Head of caudate nucleus (tissue), 42 donors: ENCODE measurements at regions not wholly inside any gene's neighbourhood (a gene's known extent, or its start where the extent isn't known, plus 50 kb on each side); places are given as distances from the start of the nearest gene placed in this dataset.
A peak's percentile ranks its signal among the peaks of the same experiment; 100 is the strongest.

Experiments
- DNase-seq, 42 donors: peaks; one replicate each; pipeline versions ENCODE4 v3.0.0 to v3.0.0-alpha.2; 2020 to 2021; ENCODE audit warnings: mixed read lengths in 7 of 42
- intact Hi-C: fragments of 100-400 bp; cut with DNase I; formaldehyde crosslinking; loops from one replicate; pipeline ENCODE4 v1.15.0; 2022

- intact Hi-C loops = no loop called here
- no peak for DNase-seq
Observed at GRCh38 chr1:63101336-63101735, 221.0 kb upstream of the FOXD3 start.

DNA sequence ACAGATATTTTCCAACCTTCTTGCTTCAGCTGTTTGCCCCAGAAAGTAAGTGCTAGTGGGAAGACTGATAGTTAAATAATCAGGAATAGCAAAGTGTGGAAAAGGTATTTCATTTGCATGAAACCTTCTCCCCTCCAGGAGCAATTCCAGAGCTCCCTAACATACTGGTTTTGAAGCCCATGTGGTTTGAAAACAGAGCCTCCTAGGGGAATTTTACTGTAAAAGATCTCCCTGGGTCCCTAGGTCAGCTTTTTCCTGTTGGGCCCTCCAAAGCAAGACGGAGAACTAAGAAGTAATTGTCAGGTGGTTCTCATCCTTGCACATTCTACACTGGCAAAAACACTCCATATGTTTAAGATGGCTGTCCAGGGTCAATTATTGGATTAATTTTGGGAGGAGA, 218.7 kb upstream of the FOXD3 start:
- DNase-seq = no peak
- intact Hi-C loops = no loop called here

DNA sequence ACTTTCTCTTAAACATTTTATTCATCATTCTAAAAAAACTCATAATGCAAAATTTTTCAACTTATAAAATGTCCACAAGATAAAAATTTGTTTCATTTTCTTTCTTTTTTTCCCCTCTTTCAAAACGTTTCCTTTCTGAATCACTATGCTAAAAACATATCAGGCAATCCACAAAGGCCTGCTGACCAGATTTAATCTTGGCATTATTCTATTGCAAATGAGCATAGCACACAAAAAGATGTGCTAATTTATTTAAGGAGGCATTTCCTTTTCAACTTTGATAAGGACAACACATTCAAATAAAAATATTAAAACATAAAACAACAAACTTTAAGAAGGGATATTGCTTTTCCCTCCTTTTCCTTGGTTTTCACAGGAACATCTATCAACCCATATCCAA, 215.3 kb upstream of the FOXD3 start:
- intact Hi-C loops = no loop called here
- no peak for DNase-seq

DNA sequence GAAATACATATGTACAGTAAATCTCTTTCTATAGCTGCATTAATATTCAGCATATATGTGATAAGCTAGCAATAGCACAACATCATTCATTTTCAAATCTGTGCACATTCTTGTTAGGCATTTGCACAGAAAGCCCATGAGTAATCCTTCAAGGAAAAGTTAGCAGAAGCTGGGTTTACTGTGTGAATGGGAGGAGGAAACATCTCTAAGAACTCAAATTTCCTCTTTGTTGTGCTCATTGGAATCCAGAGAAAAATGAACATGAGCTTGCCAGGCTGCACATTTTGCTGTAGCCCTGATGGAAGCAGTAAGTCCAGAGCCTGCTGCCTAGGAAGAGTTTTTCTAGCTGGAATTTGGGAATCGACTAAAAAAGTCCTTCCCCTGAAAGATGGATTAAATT, 214.2 kb upstream of the FOXD3 start:
- intact Hi-C loops = no loop called here
- DNase-seq = no peak

GRCh38 chr1:63112155-63112900, 210.0 kb upstream of the FOXD3 start:
- intact Hi-C loops = no loop called here
- DNase-seq = peak in 13 of 42 donors; percentile 9 to 46 (median 21)

DNA sequence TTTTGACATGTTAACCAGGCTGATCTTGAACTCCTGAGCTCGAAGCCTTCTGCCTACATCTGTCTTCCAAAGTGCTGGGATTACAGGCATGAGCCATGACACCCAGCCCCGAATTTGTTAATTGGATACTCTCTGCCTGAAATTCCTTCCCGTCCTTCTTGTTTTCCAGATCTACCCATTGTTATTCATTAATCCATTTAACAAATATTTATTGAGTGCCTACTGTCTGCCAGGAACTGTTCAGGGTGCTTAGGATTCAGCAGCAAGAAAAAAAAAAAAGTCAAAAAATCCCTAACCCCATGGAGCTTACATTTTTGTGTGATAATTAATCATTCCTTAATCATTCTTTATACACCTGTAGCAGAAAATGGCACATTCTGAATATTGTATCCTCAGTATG, 206.8 kb upstream of the FOXD3 start:
- intact Hi-C loops = no loop called here
- no peak for DNase-seq

- DNase-seq = no peak
- intact Hi-C loops = no loop called here
Observed at GRCh38 chr1:63116016-63116415, 206.4 kb upstream of the FOXD3 start.

GRCh38 chr1:63119575-63120155, 202.7 kb upstream of the FOXD3 start:
- intact Hi-C loops = no loop called here
- no peak for DNase-seq

DNA sequence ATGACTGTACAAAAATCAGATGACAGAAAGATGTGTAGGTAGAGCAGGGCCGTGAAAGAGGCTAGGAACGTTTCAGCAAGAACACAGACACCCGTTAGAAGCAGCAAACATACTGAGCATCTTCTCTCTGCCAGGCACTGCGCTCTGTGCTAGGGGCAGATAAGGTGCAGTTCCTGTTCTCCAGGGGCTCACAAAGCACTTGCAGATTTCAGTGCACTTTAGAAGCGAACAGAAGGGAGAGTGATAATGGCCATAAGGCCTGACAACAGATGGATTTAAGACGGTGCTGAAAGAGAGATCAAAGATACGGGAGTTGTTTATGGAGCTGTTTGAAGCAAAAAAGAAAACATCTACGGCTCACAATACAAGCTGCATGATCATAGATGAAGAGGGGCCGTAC, 200.3 kb upstream of the FOXD3 start:
- DNase-seq = peak in 29 of 42 donors; percentile 3 to 69 (median 32)
- intact Hi-C loops = no loop called here

GRCh38 chr1:63124666-63125191, 197.6 kb upstream of the FOXD3 start:
- peak in 9 of 42 donors; percentile 10 to 70 (median 41) for DNase-seq
- intact Hi-C loops = no loop called here

DNA sequence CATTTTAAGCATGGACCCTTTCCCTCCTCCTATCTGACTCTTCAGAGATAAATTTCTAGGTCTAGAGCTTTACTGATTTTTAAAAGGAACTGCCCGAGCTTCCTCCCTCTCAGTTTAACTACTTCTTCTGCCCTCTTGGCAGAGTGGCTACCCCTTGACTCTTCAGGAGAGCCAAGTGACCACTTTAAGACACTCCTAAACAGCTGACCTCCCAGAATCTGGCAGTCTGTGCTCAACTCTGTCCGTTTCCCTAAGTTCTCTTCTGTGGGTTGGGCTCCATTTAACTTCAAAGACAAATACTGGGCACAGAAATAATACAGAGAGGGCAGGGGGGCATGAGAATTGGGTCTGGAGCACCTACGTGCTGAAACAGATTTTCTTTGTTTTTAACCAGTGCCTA, 196.3 kb upstream of the FOXD3 start:
- peak in 3 of 42 donors; percentile 2 to 7 (median 5) for DNase-seq
- intact Hi-C loops = no loop called here

DNA sequence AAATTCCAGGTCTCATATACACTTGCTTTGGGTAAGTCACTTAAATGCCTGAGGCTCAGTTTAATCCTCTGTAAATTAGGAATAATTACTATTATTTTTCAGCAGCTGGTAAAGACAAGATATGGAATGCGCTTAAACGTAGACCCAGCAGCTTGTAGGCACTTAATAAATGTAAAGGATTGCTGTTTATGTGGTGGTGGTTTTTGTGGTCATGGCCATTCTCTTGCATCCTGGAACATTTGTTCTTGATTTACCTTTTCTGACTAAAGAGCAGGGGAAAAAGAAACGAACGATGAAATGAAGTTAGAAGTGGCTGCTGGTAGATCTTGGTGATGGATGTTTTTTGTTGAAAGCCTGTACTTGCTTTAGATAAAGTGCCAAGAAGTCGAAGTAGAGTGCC, 195.0 kb upstream of the FOXD3 start:
- DNase-seq = no peak
- intact Hi-C loops = no loop called here

DNA sequence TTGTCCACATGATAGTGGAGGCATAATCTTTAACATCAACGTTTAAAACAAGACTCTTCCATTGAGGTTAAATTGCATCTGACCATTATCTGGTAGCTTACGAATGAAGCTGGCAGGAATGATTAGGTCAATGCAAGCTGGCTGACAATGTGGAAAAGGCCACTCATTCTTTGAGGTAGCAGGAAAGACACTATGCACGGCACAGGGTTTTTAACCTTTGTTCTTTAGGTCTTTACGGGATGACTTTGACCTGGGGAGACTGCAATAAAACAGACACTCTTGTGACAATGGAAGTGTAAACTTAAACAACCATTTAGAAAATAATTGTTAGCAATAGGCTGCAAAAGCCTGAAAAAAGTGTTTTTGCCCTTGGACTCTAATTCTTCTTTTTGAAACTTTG, 193.8 kb upstream of the FOXD3 start:
- no peak for DNase-seq
- intact Hi-C loops = no loop called here

GRCh38 chr1:63129184-63129583, 193.2 kb upstream of the FOXD3 start:
- intact Hi-C loops = no loop called here
- DNase-seq = no peak

GRCh38 chr1:63129855-63130254, 192.5 kb upstream of the FOXD3 start:
- DNase-seq = no peak
- intact Hi-C loops = no loop called here

- intact Hi-C loops = no loop called here
Observed at GRCh38 chr1:63134501-63135173, 187.7 kb upstream of the FOXD3 start.

DNA sequence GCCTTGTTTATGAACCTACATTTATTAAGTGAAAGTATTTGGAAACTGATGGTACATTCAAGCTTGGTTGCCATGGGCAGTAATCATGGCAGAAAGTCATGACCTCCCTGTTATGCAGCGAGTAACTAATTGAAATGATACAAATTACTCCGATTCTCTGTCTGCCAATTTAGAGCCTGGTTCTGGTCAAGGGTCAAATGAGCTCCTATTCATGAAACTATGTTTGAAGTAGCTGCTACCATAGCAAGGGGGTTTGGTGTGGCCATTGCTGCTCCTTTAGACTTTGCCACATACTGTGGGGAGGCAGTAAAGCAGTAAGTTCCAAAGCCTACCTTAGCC, 187.2 kb upstream of the FOXD3 start:
- DNase-seq = peak in 3 of 42 donors; percentile 16 to 38 (median 17)
- intact Hi-C loops = no loop called here

More at GRCh38 chr1:63134501-63135173, 187.7 kb upstream of the FOXD3 start:
- DNase-seq = peak in 2 of 42 donors; percentile 10 to 29

DNA sequence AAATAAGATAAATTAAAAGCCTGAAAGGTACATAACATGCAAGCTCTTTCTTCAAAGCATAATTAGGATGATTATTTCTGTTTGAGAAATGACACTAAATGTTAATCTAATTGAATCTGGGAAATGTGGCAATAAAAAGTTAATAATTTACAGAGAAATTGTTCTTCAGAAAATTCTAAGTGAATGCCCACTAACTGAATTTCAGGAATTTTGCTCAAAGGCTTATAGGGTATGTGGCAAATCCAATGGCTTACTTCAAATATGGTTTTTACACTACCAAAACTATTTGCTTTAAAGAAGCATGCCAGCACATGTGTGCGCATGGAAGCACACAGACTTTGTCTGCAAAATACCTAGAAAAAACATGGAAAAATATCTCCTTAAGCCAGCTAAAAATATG, 186.6 kb upstream of the FOXD3 start:
- DNase-seq = no peak
- intact Hi-C loops = no loop called here

DNA sequence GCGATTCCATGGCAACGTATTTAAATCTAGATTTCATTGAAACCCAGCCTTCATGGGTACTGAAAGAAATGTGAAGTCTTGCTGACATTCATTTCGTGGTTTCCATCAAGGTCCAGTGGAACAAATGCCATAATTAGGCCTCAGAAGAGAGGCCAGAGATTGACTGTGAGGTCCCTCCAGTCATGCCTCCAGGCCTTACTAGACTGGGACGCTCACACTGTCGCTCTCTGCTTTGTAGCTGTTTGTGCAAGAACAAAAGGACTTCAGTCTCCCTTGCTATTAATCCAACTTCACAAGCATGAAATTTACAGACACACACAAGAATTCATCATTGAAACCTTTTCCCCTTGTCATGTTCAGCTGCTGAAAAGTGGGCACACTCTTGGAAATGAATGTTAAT, 180.4 kb upstream of the FOXD3 start:
- intact Hi-C loops = no loop called here
- peak in 10 of 42 donors; percentile 3 to 51 (median 28) for DNase-seq

- intact Hi-C loops = no loop called here
Observed at GRCh38 chr1:63143482-63143881, 178.9 kb upstream of the FOXD3 start.

More at GRCh38 chr1:63143482-63143881, 178.9 kb upstream of the FOXD3 start:
- no peak for DNase-seq
